K562 (cell line): ENCODE measurements at regions not wholly inside any gene's neighbourhood (a gene's known extent, or its start where the extent isn't known, plus 50 kb on each side); places are given as distances from the start of the nearest gene placed in this dataset.

ENCODE experiments used
- CBFB ChIP-seq: sonication (generic); formaldehyde crosslinking; IDR thresholded peaks from 2 replicates; pipeline ENCODE4 v1.4.0; 2020; ENCODE audit warnings: mild to moderate bottlenecking, missing genetic modification reagents
- CHCHD3 ChIP-seq: fragments of 250-450 bp; sonication (Bioruptor Pico); IDR thresholded peaks from 2 replicates; pipeline ENCODE4 v2.1.2; 2022; ENCODE audit warnings: mild to moderate bottlenecking
- EP300 ChIP-seq: IDR thresholded peaks from 2 replicates; pipeline ENCODE4 v1.6.1; 2012; ENCODE audit warnings: low read length, improper control_type of control experiment
- EZH2 ChIP-seq: IDR thresholded peaks from 2 replicates; pipeline ENCODE4 v1.6.1; 2012; ENCODE audit warnings: low read depth, mild to moderate bottlenecking, inconsistent platforms, low read length, borderline replicate concordance
- HMG20A ChIP-seq: fragments of 450-650 bp; formaldehyde crosslinking; conservative IDR thresholded peaks from 2 replicates; pipeline ENCODE4 v1.4.0; 2020; ENCODE audit warnings: mild to moderate bottlenecking, mixed read lengths
- ZNF121 ChIP-seq: sonication (generic); formaldehyde crosslinking; conservative IDR thresholded peaks from 2 replicates; pipeline ENCODE4 v1.8.0; 2022; ENCODE audit warnings: missing genetic modification reagents
- TF ChIP-seq, protein P1 (sequence below): fragments of 250-450 bp; sonication (Bioruptor Pico); IDR thresholded peaks from 2 replicates; pipeline ENCODE4 v1.8.0; 2021; ENCODE audit warnings: mild to moderate bottlenecking, moderate library complexity
- TF ChIP-seq, protein P2 (sequence below), 3 experiments: IDR thresholded peaks in 2 of 3; conservative IDR thresholded peaks in 1 of 3; 2 replicates each; pipeline ENCODE4 v1.5.1; 2011 to 2012; ENCODE audit warnings: low read length in 3 of 3, mild to moderate bottlenecking in 3 of 3, control low read depth in 2 of 3, improper control_type of control experiment in 1 of 3, inconsistent platforms in 1 of 3, low read depth in 1 of 3, mixed read lengths in 1 of 3, moderate library complexity in 1 of 3; ENCODE audit not compliant: insufficient read depth in 2 of 3
- TF ChIP-seq, protein P3 (sequence below): IDR thresholded peaks from 3 replicates; pipeline ENCODE4 v1.6.1; 2011; ENCODE audit warnings: borderline replicate concordance, mild to moderate bottlenecking, moderate library complexity; ENCODE audit not compliant: insufficient read length; ENCODE audit errors: extremely low read depth

DNA sequence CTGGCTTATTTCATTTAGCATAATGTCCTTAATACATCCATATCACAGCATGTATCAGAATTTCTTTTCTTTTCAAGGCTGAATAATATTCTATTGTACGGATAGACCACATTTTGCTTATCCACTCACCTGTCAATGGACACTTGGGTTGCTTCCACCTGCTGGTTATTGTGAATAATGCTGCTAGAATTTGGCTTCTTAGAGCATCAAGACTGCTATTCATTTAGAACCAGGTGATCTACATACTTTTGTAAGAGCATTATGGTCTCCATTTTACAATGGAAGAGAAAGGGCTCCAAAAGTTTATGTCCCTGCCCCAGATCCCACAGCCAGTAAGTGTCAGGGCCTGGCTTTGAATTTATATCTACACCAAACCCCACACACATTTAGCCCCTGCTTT lies 100.7 kb upstream of the CD82 start:
- TF ChIP-seq, protein P1, sequence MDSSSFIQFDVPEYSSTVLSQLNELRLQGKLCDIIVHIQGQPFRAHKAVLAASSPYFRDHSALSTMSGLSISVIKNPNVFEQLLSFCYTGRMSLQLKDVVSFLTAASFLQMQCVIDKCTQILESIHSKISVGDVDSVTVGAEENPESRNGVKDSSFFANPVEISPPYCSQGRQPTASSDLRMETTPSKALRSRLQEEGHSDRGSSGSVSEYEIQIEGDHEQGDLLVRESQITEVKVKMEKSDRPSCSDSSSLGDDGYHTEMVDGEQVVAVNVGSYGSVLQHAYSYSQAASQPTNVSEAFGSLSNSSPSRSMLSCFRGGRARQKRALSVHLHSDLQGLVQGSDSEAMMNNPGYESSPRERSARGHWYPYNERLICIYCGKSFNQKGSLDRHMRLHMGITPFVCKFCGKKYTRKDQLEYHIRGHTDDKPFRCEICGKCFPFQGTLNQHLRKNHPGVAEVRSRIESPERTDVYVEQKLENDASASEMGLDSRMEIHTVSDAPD (CRISPR knock-in tag) = no peak
- TF ChIP-seq, protein P2, sequence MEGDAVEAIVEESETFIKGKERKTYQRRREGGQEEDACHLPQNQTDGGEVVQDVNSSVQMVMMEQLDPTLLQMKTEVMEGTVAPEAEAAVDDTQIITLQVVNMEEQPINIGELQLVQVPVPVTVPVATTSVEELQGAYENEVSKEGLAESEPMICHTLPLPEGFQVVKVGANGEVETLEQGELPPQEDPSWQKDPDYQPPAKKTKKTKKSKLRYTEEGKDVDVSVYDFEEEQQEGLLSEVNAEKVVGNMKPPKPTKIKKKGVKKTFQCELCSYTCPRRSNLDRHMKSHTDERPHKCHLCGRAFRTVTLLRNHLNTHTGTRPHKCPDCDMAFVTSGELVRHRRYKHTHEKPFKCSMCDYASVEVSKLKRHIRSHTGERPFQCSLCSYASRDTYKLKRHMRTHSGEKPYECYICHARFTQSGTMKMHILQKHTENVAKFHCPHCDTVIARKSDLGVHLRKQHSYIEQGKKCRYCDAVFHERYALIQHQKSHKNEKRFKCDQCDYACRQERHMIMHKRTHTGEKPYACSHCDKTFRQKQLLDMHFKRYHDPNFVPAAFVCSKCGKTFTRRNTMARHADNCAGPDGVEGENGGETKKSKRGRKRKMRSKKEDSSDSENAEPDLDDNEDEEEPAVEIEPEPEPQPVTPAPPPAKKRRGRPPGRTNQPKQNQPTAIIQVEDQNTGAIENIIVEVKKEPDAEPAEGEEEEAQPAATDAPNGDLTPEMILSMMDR (IDR thresholded peaks at IDR 0.05 in 2 of 3, conservative IDR thresholded peaks at IDR 0.05 in 1 of 3; ENCODE audit: insufficient read depth in 2 of 3, low read depth in 1 of 3, low read length in 3 of 3) = peak; percentile 28 to 41 (median 38); a peak in 3 of 6 replicates
- no peak for TF ChIP-seq ZNF121 (CRISPR knock-in tag)
- no peak for TF ChIP-seq EZH2
- TF ChIP-seq, protein P3, sequence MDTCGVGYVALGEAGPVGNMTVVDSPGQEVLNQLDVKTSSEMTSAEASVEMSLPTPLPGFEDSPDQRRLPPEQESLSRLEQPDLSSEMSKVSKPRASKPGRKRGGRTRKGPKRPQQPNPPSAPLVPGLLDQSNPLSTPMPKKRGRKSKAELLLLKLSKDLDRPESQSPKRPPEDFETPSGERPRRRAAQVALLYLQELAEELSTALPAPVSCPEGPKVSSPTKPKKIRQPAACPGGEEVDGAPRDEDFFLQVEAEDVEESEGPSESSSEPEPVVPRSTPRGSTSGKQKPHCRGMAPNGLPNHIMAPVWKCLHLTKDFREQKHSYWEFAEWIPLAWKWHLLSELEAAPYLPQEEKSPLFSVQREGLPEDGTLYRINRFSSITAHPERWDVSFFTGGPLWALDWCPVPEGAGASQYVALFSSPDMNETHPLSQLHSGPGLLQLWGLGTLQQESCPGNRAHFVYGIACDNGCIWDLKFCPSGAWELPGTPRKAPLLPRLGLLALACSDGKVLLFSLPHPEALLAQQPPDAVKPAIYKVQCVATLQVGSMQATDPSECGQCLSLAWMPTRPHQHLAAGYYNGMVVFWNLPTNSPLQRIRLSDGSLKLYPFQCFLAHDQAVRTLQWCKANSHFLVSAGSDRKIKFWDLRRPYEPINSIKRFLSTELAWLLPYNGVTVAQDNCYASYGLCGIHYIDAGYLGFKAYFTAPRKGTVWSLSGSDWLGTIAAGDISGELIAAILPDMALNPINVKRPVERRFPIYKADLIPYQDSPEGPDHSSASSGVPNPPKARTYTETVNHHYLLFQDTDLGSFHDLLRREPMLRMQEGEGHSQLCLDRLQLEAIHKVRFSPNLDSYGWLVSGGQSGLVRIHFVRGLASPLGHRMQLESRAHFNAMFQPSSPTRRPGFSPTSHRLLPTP = no peak
- TF ChIP-seq CHCHD3 (CRISPR knock-in tag) = no peak
- TF ChIP-seq EP300 = no peak
- no peak for TF ChIP-seq CBFB (CRISPR knock-in tag)
- no peak for TF ChIP-seq HMG20A (CRISPR knock-in tag)
